ENCODE measurements at regions not wholly inside any gene's neighbourhood (a gene's known extent, or its start where the extent isn't known, plus 50 kb on each side); places are given as distances from the start of the nearest gene placed in this dataset.

DNA sequence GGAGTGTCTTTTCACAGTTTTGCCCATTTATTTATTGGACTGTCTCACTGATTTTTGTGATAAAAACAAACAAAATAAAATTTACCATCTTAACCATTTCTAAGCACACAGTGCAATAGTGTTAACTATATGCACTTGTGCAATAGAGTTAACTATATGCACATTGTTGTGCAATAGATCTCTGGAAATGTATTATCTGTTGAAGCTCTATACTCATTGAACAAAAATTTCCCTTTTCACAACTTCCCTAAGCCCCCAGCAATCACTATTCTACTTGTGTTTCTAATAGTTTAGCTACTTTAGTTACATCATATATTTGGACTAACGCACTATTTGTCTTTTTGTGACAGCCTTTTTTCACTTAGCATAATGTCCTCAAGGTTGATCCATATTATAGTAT is 59.7 kb upstream of the BEX4 start:
- TF ChIP-seq, protein P1, sequence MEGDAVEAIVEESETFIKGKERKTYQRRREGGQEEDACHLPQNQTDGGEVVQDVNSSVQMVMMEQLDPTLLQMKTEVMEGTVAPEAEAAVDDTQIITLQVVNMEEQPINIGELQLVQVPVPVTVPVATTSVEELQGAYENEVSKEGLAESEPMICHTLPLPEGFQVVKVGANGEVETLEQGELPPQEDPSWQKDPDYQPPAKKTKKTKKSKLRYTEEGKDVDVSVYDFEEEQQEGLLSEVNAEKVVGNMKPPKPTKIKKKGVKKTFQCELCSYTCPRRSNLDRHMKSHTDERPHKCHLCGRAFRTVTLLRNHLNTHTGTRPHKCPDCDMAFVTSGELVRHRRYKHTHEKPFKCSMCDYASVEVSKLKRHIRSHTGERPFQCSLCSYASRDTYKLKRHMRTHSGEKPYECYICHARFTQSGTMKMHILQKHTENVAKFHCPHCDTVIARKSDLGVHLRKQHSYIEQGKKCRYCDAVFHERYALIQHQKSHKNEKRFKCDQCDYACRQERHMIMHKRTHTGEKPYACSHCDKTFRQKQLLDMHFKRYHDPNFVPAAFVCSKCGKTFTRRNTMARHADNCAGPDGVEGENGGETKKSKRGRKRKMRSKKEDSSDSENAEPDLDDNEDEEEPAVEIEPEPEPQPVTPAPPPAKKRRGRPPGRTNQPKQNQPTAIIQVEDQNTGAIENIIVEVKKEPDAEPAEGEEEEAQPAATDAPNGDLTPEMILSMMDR (IDR thresholded peaks at IDR 0.05; ENCODE audit: extremely low read depth in 1 of 2, insufficient read depth in 1 of 2, low read depth in 1 of 2, low read length in 2 of 2): no peak
- TF ChIP-seq POLR2A (IDR thresholded peaks at IDR 0.05; ENCODE audit: low read depth, low read length): no peak
